ENCODE measurements at regions not wholly inside any gene's neighbourhood (a gene's known extent, or its start where the extent isn't known, plus 50 kb on each side); places are given as distances from the start of the nearest gene placed in this dataset.

DNA sequence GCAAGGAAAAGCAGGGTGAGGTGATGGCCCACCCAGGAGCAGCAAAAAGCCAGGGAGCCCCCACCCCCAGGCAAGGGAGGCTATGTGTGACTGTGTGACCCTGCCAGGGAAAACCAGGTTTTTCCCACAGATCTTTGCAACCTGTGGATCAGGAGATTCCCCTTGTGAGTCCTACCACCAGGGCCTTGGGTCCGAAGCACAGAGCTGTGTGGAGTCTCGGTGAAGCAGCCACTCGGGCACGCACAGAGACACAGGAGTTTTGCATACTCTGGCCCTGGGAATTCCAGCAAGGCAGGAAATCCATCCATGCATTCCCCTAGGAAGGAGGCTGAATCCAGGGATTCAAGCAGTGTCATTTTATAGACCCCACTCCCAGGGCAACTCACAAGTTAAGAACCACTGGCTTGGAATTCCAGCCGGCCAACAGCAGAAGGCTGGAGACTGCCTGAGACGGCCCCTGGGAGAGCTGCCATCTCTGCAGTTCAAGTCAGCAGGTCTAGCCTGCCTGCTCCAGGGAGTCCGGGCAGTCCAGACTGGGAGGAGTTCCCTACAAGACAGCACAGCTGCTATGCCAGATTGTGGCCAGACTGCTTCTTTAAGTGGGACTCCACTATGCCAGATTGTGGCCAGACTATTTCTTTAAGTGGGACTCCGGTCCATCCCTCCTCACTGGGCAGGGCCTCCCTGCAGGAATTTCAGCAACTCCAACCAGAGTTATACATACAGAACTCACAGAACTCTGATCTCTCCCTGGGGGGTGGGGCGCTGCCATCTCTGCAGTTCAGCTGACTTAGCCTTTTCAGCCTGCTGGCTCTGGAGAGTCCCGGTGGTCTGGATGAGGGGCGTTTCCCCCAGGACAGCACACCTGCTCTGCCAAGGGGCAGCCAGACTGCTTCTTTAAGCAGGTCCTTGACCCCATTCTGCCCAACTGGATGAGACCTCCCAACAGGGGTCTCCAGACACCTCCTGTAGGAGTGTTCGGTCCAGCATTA, 85.1 kb upstream of the ADAD1 start:
- TF ChIP-seq CTCF (IDR thresholded peaks at IDR 0.05; ENCODE audit: poor library complexity, severe bottlenecking) (no peak), EZH2 (IDR thresholded peaks at IDR 0.05; ENCODE audit: borderline replicate concordance, insufficient read depth, low read length, poor library complexity, severe bottlenecking) (no peak), EP300 (conservative IDR thresholded peaks at IDR 0.05; ENCODE audit: poor library complexity, severe bottlenecking) (no peak), TAF1 (IDR thresholded peaks at IDR 0.05; ENCODE audit: low read depth) (no peak)

Data from neural cell (in vitro differentiated cells).